Adrenal gland (tissue), 9 donors: ENCODE measurements at regions not wholly inside any gene's neighbourhood (a gene's known extent, or its start where the extent isn't known, plus 50 kb on each side); places are given as distances from the start of the nearest gene placed in this dataset.

Experiments
- DNase-seq, 7 donors: peaks; one replicate each; pipeline ENCODE4 v3.0.0-alpha.2; 2019 to 2020
- H3K27ac ChIP-seq, 5 donors: fragments of 200-600 bp; sonication (generic) in 4 of 5; 1 replicate in 3 of 5; 2 replicates in 2 of 5; pipeline versions ENCODE4 v1.5.1 to v1.8.0; 2016 to 2020; ENCODE audit warnings: mild to moderate bottlenecking in 1 of 5
- H3K27me3 ChIP-seq: fragments of 200-600 bp; 2 replicates; pipeline ENCODE4 v1.8.0; 2021
- H3K36me3 ChIP-seq, 2 donors: fragments of 200-600 bp; replicated peaks in 1 of 2; 1 replicate in 1 of 2; 2 replicates in 1 of 2; pipeline versions ENCODE4 v1.5.1 to v1.8.0; 2018 to 2022
- H3K4me1 ChIP-seq, 2 donors: fragments of 200-600 bp; replicated peaks in 1 of 2; 1 replicate in 1 of 2; 2 replicates in 1 of 2; pipeline versions ENCODE4 v1.5.1 to v1.8.0; 2018 to 2021
- H3K4me3 ChIP-seq, 4 donors: fragments of 200-600 bp; sonication (generic) in 3 of 4; one replicate each; pipeline ENCODE4 v1.5.1; 2016 to 2018
- H3K9me3 ChIP-seq, 3 donors: fragments of 200-600 bp; sonication (generic) in 1 of 3; replicated peaks in 1 of 3; 1 replicate in 2 of 3; 2 replicates in 1 of 3; pipeline versions ENCODE4 v1.5.1 to v1.8.0; 2016 to 2021
- POLR2A ChIP-seq, 2 donors: fragments of 450-650 bp; IDR thresholded peaks; one replicate each; pipeline ENCODE4 v1.6.1; 2017; ENCODE audit warnings: antibody characterized with exemption in 2 of 2, mild to moderate bottlenecking in 2 of 2, moderate library complexity in 1 of 2
- WGBS, 4 donors: extraction: QIAGEN DNeasy Blood & Tissue Kit in 2 of 4; methylation state at CpG; one replicate each; pipeline versions ENCODE4 v1.1.5 to v1.1.7; 2013 to 2017; 5-methylcytosine and 5-hydroxymethylcytosine counted together
- intact Hi-C, 2 donors: fragments of 100-400 bp; cut with DNase I; formaldehyde crosslinking; loops; one replicate each; pipeline versions ENCODE4 v1.14.1 to v1.15.0; 2022 to 2023
- TF ChIP-seq, protein P1 (sequence below), 6 experiments: fragments of 450-650 bp in 4 of 6; fragments of 200-600 bp in 2 of 6; sonication (generic) in 1 of 6; IDR thresholded peaks; 1 replicate in 5 of 6; 2 replicates in 1 of 6; pipeline versions ENCODE4 v1.5.1 to v1.8.0; 2016 to 2021; ENCODE audit warnings: antibody characterized with exemption in 6 of 6, mild to moderate bottlenecking in 2 of 6, moderate library complexity in 1 of 6
- donor health status: healthy with polysubstance abuse.
- donor health status: Bipolar disorder and iron deficiency.
- donor health status: DM: yes; HTN: yes; CAD: no.
- donor health status: DM: no; HTN: no; CAD: no.
- donor health status: DM: no; HTN: no; CAD: no.

DNA sequence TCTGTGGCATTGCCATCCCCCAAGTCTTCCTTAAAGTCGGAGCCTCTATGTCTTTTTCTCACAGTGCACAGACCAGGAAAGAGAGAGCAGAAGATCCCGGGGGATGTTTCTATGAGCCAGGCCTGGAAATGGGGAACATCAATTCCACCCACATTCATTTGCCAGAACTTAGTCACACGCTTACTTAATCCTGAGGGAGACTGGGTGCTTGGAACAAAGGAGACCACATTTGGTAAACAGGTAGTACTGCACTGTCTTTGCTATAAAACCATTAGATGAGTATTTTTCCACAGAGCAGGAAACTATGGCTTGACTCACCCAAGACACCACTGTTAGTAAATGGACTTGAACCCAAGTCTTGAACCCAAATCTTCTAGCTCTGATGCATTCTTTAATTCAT, 60.7 kb upstream of the CTTNBP2NL start:
- intact Hi-C loops: no loop called here
- Histone ChIP-seq H3K9me3 (no peaks in the 10 kb centered on the region), H3K4me3 (no peak overlapping the region), H3K36me3 (no peaks in the 10 kb centered on the region), H3K27ac (no peak overlapping the region), H3K27me3 (no peaks in the 10 kb centered on the region), H3K4me1 (no peaks in the 10 kb centered on the region)
- 80 to 92% (median 87%) methylated on average over 3 of the region's 3 CpGs for WGBS, 4 donors
- DNase-seq: no peak
- TF ChIP-seq, protein P1, sequence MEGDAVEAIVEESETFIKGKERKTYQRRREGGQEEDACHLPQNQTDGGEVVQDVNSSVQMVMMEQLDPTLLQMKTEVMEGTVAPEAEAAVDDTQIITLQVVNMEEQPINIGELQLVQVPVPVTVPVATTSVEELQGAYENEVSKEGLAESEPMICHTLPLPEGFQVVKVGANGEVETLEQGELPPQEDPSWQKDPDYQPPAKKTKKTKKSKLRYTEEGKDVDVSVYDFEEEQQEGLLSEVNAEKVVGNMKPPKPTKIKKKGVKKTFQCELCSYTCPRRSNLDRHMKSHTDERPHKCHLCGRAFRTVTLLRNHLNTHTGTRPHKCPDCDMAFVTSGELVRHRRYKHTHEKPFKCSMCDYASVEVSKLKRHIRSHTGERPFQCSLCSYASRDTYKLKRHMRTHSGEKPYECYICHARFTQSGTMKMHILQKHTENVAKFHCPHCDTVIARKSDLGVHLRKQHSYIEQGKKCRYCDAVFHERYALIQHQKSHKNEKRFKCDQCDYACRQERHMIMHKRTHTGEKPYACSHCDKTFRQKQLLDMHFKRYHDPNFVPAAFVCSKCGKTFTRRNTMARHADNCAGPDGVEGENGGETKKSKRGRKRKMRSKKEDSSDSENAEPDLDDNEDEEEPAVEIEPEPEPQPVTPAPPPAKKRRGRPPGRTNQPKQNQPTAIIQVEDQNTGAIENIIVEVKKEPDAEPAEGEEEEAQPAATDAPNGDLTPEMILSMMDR (IDR thresholded peaks at IDR 0.05): no peak
- no peak for TF ChIP-seq POLR2A (IDR thresholded peaks at IDR 0.05)

DNA sequence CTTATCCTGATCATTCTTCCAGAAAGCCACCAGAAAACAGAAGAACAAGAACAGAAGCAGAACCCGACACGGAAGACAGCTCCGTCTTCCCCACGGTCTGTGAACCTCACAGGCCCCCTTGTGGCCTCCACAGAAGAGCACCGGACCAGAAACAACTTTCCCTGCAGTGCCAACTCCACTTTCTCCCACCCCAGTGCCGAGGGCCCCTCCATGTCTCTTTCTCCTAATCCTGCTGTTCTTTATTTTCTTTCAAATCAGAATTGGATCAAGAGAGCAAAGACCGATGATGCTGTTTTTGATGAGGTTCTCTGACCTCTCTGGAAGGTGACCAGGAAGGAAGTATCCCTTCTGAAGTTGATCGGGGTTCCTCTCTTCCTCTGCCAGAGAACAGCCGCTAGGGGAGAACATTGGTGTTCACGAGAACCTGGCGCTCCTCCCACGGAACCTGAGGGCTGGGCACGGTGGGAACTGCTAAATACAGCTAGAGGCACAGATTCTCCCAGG, 58.9 kb upstream of the CTTNBP2NL start:
- no peaks in the 10 kb centered on the region for H3K27me3 ChIP-seq
- peak in 5 of 7 donors; percentile 24 to 44 (median 37) for DNase-seq
- H3K36me3 ChIP-seq: no peaks in the 10 kb centered on the region
- H3K27ac ChIP-seq: no peak overlapping the region
- no peaks in the 10 kb centered on the region for H3K4me1 ChIP-seq
- H3K9me3 ChIP-seq: no peaks in the 10 kb centered on the region
- no peak overlapping the region for H3K4me3 ChIP-seq
- intact Hi-C loops: no loop called here
- TF ChIP-seq POLR2A (IDR thresholded peaks at IDR 0.05): no peak
- TF ChIP-seq, protein P1 (IDR thresholded peaks at IDR 0.05): peak; percentile 24 to 57 (median 49)
- WGBS, 4 donors: 33 to 46% (median 43%) methylated on average over 13 of the region's 13 CpGs

DNA sequence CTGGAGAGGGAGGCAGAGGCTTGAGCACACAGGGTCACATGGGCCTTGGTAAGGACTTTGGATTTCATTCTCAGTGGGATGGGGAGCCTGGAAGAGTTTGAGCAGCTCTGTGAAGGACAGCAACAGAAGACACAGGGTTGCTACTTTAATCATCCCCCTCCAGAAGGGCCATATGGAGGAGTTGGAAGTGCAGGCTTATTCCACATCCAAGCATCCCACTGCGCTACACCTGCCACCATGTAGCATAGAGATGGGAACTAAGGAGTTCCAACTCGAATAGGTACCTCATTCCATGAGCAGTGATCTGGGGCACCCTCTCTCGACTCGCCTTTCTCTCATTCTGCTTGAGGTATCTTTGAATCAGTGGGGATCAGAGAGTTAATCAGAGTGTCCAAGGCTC, 54.0 kb upstream of the CTTNBP2NL start:
- Histone ChIP-seq H3K9me3 (no peaks in the 10 kb centered on the region), H3K4me3 (no peak overlapping the region), H3K27ac (no peak overlapping the region), H3K36me3 (no peaks in the 10 kb centered on the region), H3K27me3 (no peaks in the 10 kb centered on the region), H3K4me1 (no peaks in the 10 kb centered on the region)
- DNase-seq: no peak
- intact Hi-C loops: no loop called here
- TF ChIP-seq, protein P1 (IDR thresholded peaks at IDR 0.05): no peak
- no peak for TF ChIP-seq POLR2A (IDR thresholded peaks at IDR 0.05)
- 77 to 85% (median 83%) methylated on average over 4 of the region's 4 CpGs for WGBS, 4 donors

DNA sequence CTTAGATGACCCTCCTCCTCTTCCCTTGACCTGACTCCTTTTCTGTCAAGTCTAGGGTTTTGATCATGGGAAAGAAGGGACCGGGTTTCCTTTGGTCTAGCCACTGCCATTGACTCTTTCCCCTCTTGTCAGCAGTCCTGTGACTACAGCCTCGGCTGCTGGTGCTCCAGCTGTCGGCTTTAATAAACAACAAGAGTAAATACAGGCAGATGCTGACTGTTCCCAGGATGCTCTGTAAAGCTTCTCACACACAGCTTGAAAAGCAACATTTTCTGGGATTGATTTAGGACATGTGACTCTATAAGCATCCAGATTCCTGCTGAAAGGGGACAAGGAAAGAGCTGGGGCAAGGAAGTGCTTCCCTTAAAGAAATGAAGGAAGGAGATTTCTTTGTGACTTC, 53.5 kb upstream of the CTTNBP2NL start:
- Histone ChIP-seq H3K27me3 (no peaks in the 10 kb centered on the region), H3K9me3 (no peaks in the 10 kb centered on the region), H3K36me3 (no peaks in the 10 kb centered on the region), H3K27ac (no peak overlapping the region), H3K4me3 (no peak overlapping the region), H3K4me1 (no peaks in the 10 kb centered on the region)
- TF ChIP-seq, protein P1 (IDR thresholded peaks at IDR 0.05): no peak
- no peak for TF ChIP-seq POLR2A (IDR thresholded peaks at IDR 0.05)
- WGBS, 4 donors: 35 to 48% (median 43%) methylated on average over 3 of the region's 3 CpGs
- no peak for DNase-seq
- intact Hi-C loops: no loop called here
